Chondrocyte (in vitro differentiated cells): ENCODE measurements at regions not wholly inside any gene's neighbourhood (a gene's known extent, or its start where the extent isn't known, plus 50 kb on each side); places are given as distances from the start of the nearest gene placed in this dataset.

ENCODE experiments used
- DNase-seq: peaks from one replicate; pipeline ENCODE4 v3.0.0; 2021; ENCODE audit warnings: mixed read lengths, low spot score
- H3K27ac Mint-ChIP-seq: one replicate; pipeline ENCODE4 v1.8.0; 2021; ENCODE audit warnings: mild to moderate bottlenecking, moderate library complexity, mixed read lengths; ENCODE audit not compliant: unreplicated experiment
- H3K27me3 Mint-ChIP-seq: 2 replicates; pipeline ENCODE4 v1.8.0; 2021; ENCODE audit warnings: low read depth, mixed read lengths
- H3K36me3 Mint-ChIP-seq: 2 replicates; pipeline ENCODE4 v1.8.0; 2021; ENCODE audit warnings: low read depth, mixed read lengths
- H3K4me1 Mint-ChIP-seq: 2 replicates; pipeline ENCODE4 v1.8.0; 2021; ENCODE audit warnings: low read depth, mild to moderate bottlenecking, mixed read lengths
- H3K4me3 Mint-ChIP-seq: one replicate; pipeline ENCODE4 v1.8.0; 2021; ENCODE audit warnings: mild to moderate bottlenecking, moderate library complexity, mixed read lengths; ENCODE audit not compliant: unreplicated experiment
- H3K9me3 Mint-ChIP-seq: 2 replicates; pipeline ENCODE4 v1.8.0; 2021; ENCODE audit warnings: low read depth, mixed read lengths
- TF ChIP-seq, protein P1 (sequence below): fragments of 200-600 bp; sonication (generic); IDR thresholded peaks from 2 replicates; pipeline ENCODE4 v1.5.0; 2021; ENCODE audit warnings: antibody characterized with exemption, mild to moderate bottlenecking, moderate library complexity

- no peaks in the 10 kb centered on the region for H3K27me3 Mint-ChIP-seq
- TF ChIP-seq, protein P1, sequence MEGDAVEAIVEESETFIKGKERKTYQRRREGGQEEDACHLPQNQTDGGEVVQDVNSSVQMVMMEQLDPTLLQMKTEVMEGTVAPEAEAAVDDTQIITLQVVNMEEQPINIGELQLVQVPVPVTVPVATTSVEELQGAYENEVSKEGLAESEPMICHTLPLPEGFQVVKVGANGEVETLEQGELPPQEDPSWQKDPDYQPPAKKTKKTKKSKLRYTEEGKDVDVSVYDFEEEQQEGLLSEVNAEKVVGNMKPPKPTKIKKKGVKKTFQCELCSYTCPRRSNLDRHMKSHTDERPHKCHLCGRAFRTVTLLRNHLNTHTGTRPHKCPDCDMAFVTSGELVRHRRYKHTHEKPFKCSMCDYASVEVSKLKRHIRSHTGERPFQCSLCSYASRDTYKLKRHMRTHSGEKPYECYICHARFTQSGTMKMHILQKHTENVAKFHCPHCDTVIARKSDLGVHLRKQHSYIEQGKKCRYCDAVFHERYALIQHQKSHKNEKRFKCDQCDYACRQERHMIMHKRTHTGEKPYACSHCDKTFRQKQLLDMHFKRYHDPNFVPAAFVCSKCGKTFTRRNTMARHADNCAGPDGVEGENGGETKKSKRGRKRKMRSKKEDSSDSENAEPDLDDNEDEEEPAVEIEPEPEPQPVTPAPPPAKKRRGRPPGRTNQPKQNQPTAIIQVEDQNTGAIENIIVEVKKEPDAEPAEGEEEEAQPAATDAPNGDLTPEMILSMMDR = no peak
- H3K4me1 Mint-ChIP-seq = no peaks in the 10 kb centered on the region
- no peak overlapping the region for H3K4me3 Mint-ChIP-seq
- no peak overlapping the region for H3K27ac Mint-ChIP-seq
- H3K36me3 Mint-ChIP-seq = peaks cover 1% of the 10 kb centered on the region
- peaks cover 46% of the 10 kb centered on the region for H3K9me3 Mint-ChIP-seq
- no peak for DNase-seq
Measured at GRCh38 chr1:4215391-4215790, 315.3 kb upstream of the C1orf174 start.

GRCh38 chr1:4216231-4216630 is 316.2 kb upstream of the C1orf174 start:
- no peak overlapping the region for H3K4me3 Mint-ChIP-seq
- H3K27ac Mint-ChIP-seq = no peak overlapping the region
- H3K4me1 Mint-ChIP-seq = no peaks in the 10 kb centered on the region
- DNase-seq = no peak
- no peaks in the 10 kb centered on the region for H3K27me3 Mint-ChIP-seq
- peaks cover 48% of the 10 kb centered on the region for H3K9me3 Mint-ChIP-seq
- peaks cover 1% of the 10 kb centered on the region for H3K36me3 Mint-ChIP-seq
- TF ChIP-seq, protein P1 = no peak

DNA sequence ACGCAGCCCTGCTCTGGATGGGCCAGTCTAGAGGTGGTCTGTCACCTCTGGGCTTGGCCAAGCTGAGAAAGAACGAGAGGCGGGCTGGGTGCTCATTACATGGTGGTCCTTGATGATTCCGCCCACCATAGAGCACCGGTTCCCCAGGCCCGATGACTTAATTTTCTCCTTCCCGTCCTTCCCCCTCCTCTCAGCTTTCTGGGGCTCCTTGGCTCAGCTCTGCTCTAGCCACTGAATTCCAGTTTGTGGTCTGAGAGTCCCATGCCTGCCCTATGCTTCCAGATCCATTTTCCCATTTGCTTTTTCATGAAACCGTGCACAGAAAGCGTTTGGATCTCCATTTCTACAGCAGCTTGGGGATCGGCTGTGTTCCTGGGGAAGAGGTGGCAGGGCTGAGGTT is 318.5 kb upstream of the C1orf174 start:
- Mint-ChIP-seq H3K9me3 (peaks cover 55% of the 10 kb centered on the region), H3K27ac (no peak overlapping the region), H3K4me3 (no peak overlapping the region), H3K36me3 (peaks cover 1% of the 10 kb centered on the region), H3K4me1 (no peaks in the 10 kb centered on the region), H3K27me3 (no peaks in the 10 kb centered on the region)
- TF ChIP-seq, protein P1 = no peak
- DNase-seq = no peak

GRCh38 chr1:4219111-4219510 is 319.0 kb upstream of the C1orf174 start:
- TF ChIP-seq, protein P1 = no peak
- Mint-ChIP-seq H3K36me3 (peaks cover 1% of the 10 kb centered on the region), H3K4me1 (no peaks in the 10 kb centered on the region), H3K27me3 (no peaks in the 10 kb centered on the region), H3K9me3 (peaks cover 54% of the 10 kb centered on the region), H3K27ac (no peak overlapping the region), H3K4me3 (no peak overlapping the region)
- no peak for DNase-seq

- Mint-ChIP-seq H3K4me1 (no peaks in the 10 kb centered on the region), H3K27ac (no peak overlapping the region), H3K36me3 (peaks cover 1% of the 10 kb centered on the region), H3K4me3 (no peak overlapping the region), H3K27me3 (no peaks in the 10 kb centered on the region), H3K9me3 (peaks cover 49% of the 10 kb centered on the region)
- TF ChIP-seq, protein P1 = no peak
- no peak for DNase-seq
Measured at GRCh38 chr1:4219826-4220225, 319.8 kb upstream of the C1orf174 start.
